RWPE2 (cell line): ENCODE measurements at regions not wholly inside any gene's neighbourhood (a gene's known extent, or its start where the extent isn't known, plus 50 kb on each side); places are given as distances from the start of the nearest gene placed in this dataset.

Experiments used
- ATAC-seq: fragments of 200-7000 bp; cut with Tn5 transposase; 3 replicates; pipeline ENCODE4 v1.9.1; 2021; ENCODE audit warnings: low read depth
- DNase-seq: peaks from one replicate; pipeline ENCODE4 v3.0.0-alpha.2; 2020; ENCODE audit warnings: low spot score
- H3K27ac ChIP-seq: fragments of 450-650 bp; 2 replicates; pipeline ENCODE4 v1.5.1; 2017; ENCODE audit warnings: mild to moderate bottlenecking; ENCODE audit not compliant: poor library complexity, severe bottlenecking
- H3K27me3 ChIP-seq: fragments of 250-450 bp; sonication (Bioruptor Pico); 2 replicates; pipeline ENCODE4 v1.5.1; 2021; ENCODE audit warnings: mild to moderate bottlenecking, moderate library complexity; ENCODE audit not compliant: insufficient read depth, poor library complexity, severe bottlenecking
- H3K36me3 ChIP-seq: fragments of 250-450 bp; sonication (Bioruptor Pico); 2 replicates; pipeline ENCODE4 v1.5.1; 2020; ENCODE audit warnings: low read depth, mild to moderate bottlenecking, moderate library complexity
- H3K4me1 ChIP-seq: fragments of 250-450 bp; sonication (Bioruptor Pico); 2 replicates; pipeline ENCODE4 v1.5.1; 2021; ENCODE audit warnings: mild to moderate bottlenecking, moderate library complexity; ENCODE audit not compliant: insufficient read depth, poor library complexity, severe bottlenecking
- H3K4me3 ChIP-seq: fragments of 250-450 bp; sonication (Bioruptor Pico); 2 replicates; pipeline ENCODE4 v1.5.1; 2021; ENCODE audit warnings: mild to moderate bottlenecking, moderate library complexity; ENCODE audit not compliant: severe bottlenecking
- H3K9me3 ChIP-seq: fragments of 250-450 bp; sonication (Bioruptor Pico); 2 replicates; pipeline ENCODE4 v1.5.1; 2021; ENCODE audit warnings: mild to moderate bottlenecking, moderate library complexity; ENCODE audit not compliant: severe bottlenecking
- TF ChIP-seq, protein P1 (sequence below): fragments of 450-650 bp; IDR thresholded peaks from one replicate; pipeline ENCODE4 v1.5.1; 2017; ENCODE audit warnings: mild to moderate bottlenecking, moderate library complexity; ENCODE audit not compliant: poor library complexity, severe bottlenecking

DNA sequence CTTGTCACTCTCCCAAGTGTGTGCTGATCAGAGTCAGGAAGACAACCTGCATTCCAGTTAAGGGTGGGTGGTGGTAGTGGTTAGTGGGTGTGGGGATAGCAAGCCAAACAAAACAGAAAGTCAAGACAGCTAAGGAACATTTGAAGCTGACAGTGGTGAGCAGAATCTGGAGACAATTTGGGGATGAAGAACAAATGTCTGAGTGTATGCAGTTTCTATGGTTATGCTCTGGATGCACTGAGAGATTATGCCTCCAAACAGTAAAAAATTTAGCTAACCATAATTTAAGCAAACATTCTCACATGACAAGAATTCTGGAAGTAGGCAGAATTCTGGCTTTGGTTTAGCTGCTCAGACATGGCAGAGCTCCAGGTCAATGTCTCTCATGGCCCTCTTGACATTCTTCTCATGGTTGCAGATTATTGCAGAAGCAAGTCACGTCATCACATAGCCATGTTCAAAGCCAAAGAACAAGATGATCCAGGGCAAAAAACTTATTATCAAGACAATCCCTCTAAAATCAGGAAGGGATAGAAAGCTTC, 148.7 kb downstream of the LURAP1L start:
- Histone ChIP-seq H3K27ac (no peak overlapping the region), H3K4me1 (no peaks in the 10 kb centered on the region), H3K27me3 (no peaks in the 10 kb centered on the region), H3K9me3 (no peaks in the 10 kb centered on the region), H3K4me3 (no peak overlapping the region), H3K36me3 (no peaks in the 10 kb centered on the region)
- TF ChIP-seq, protein P1, sequence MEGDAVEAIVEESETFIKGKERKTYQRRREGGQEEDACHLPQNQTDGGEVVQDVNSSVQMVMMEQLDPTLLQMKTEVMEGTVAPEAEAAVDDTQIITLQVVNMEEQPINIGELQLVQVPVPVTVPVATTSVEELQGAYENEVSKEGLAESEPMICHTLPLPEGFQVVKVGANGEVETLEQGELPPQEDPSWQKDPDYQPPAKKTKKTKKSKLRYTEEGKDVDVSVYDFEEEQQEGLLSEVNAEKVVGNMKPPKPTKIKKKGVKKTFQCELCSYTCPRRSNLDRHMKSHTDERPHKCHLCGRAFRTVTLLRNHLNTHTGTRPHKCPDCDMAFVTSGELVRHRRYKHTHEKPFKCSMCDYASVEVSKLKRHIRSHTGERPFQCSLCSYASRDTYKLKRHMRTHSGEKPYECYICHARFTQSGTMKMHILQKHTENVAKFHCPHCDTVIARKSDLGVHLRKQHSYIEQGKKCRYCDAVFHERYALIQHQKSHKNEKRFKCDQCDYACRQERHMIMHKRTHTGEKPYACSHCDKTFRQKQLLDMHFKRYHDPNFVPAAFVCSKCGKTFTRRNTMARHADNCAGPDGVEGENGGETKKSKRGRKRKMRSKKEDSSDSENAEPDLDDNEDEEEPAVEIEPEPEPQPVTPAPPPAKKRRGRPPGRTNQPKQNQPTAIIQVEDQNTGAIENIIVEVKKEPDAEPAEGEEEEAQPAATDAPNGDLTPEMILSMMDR = no peak
- ATAC-seq (no peak), DNase-seq (no peak)

DNA sequence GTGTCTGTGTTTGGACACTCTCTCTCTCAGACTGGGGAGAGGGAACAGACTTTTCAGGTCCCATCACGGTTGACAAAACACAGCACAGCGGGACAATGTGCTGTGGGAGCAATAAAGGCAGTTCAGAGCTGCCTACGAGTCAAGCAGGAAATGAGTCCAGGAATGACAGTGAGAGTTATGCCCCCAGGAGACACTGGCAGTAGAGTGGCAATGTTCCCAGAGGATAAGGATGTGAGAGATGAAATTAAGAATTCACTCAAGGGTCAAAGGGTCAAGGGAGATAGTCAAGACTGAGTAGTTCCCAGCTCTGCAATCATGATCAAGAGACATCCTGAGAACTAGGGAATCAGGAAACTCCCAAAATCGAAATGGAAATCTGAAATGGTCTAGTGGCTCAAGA, 156.1 kb downstream of the LURAP1L start:
- Histone ChIP-seq H3K36me3 (no peaks in the 10 kb centered on the region), H3K9me3 (no peaks in the 10 kb centered on the region), H3K27me3 (no peaks in the 10 kb centered on the region), H3K4me1 (peaks cover 5% of the 10 kb centered on the region), H3K4me3 (no peak overlapping the region), H3K27ac (no peak overlapping the region)
- TF ChIP-seq, protein P1 = no peak
- ATAC-seq (no peak), DNase-seq (no peak)

DNA sequence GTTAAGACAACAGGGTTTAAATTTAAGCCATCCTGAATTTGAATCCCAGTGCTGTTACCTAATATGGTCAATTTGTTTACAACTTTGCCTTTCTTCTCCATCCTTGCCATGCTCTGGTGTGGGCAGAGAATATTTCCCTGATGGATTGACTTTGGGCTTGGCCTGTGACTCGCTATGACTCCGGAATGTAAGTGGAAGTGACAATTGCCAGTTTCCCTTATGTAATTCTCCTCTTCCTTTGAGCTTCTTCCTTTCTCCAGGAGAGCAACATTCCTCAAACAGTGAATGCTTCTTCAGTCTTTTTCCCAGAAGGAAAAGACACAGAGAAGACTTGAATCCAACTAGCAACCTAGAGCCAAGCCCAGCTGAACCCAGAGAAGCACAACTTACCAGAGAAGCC, 159.1 kb downstream of the LURAP1L start:
- H3K4me3 ChIP-seq = no peak overlapping the region
- peak; percentile 70 for ATAC-seq
- peaks cover 5% of the 10 kb centered on the region for H3K4me1 ChIP-seq
- H3K27me3 ChIP-seq = no peaks in the 10 kb centered on the region
- peak overlapping the region; percentile 52 for H3K27ac ChIP-seq
- no peak for DNase-seq
- H3K9me3 ChIP-seq = no peaks in the 10 kb centered on the region
- no peaks in the 10 kb centered on the region for H3K36me3 ChIP-seq
- TF ChIP-seq, protein P1 = no peak

DNA sequence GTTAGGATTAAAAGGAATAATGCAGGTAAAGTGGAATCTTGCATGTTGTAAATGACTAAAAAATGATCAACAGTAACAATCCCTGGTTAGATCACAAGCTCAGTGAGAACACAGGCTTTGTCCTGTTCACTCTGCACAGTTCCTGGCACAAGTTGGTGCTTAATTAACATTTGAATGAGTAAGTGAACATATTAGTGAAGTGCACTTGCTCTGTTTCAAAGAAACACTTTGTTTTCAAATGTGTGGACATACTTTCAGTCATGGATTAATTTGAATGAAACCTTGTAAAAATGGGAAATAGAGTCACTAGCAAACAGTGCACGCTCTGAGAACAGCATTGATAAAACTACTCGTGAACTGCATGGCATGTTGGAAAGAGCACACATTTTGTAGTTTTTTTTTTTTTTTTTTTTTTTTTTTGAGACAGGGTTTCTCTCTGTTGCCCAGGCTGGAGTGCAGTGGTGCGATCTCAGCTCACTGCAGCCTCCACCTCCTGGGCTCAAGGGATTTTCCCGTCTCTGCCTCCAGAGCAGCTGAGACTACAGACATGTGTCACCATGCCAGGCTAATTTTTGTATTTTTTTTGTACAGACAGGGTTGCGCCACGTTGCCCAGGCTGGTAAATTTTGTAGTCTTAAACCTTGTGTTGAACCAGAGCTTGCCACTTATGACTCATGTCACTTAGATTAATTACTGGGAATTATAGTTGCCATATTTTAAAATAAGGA, 159.9 kb downstream of the LURAP1L start:
- DNase-seq = no peak
- TF ChIP-seq, protein P1 = no peak
- Histone ChIP-seq H3K36me3 (no peaks in the 10 kb centered on the region), H3K4me1 (peaks cover 5% of the 10 kb centered on the region), H3K27ac (peak overlapping the region; percentile 52), H3K9me3 (no peaks in the 10 kb centered on the region), H3K4me3 (no peak overlapping the region), H3K27me3 (no peaks in the 10 kb centered on the region)
- no peak for ATAC-seq

DNA sequence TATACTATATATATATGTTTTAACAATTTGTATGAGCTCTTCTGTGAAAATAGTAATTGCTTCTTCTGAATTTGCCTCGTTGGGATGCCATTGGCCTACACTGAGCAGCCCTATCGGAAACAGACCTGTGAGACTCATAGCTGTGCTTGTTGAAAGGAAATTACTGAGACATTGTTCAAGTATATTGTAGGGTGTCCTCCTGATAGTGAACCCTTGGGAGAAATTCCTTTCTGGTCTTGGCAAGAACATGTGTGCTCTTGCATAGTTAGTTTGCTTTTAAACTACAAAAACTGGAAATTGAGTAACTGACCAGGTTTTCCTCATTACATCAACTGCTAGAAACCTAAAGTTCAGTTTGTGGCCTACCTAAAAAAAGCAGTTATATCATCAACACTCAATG, 160.9 kb downstream of the LURAP1L start:
- H3K27me3 ChIP-seq = no peaks in the 10 kb centered on the region
- peak overlapping the region; percentile 18 for H3K27ac ChIP-seq
- no peaks in the 10 kb centered on the region for H3K9me3 ChIP-seq
- TF ChIP-seq, protein P1 = no peak
- no peak overlapping the region for H3K4me3 ChIP-seq
- H3K36me3 ChIP-seq = no peaks in the 10 kb centered on the region
- ATAC-seq = peak; percentile 36; the same call in 1 of the 3 replicates
- DNase-seq = no peak
- peaks cover 5% of the 10 kb centered on the region for H3K4me1 ChIP-seq
